Breast epithelium (tissue), 3 donors: ENCODE measurements at regions not wholly inside any gene's neighbourhood (a gene's known extent, or its start where the extent isn't known, plus 50 kb on each side); places are given as distances from the start of the nearest gene placed in this dataset.

Experiments
- CTCF ChIP-seq, 3 donors: fragments of 450-650 bp; IDR thresholded peaks; one replicate each; pipeline ENCODE4 v1.5.1; 2016 to 2017; ENCODE audit warnings: antibody characterized with exemption in 3 of 3, mild to moderate bottlenecking in 3 of 3, moderate library complexity in 3 of 3
- POLR2AphosphoS5 ChIP-seq, 3 donors: sonication (generic); formaldehyde crosslinking; IDR thresholded peaks; one replicate each; pipeline ENCODE4 v1.6.1; 2017; ENCODE audit warnings: antibody characterized with exemption in 3 of 3

- no peak for TF ChIP-seq CTCF (IDR thresholded peaks at IDR 0.05)
- TF ChIP-seq POLR2AphosphoS5 (IDR thresholded peaks at IDR 0.05): no peak
These were observed 60.7 kb upstream of the ASAP2 start for GRCh38 chr2:9145752-9146430.
